ENCODE measurements at regions not wholly inside any gene's neighbourhood (a gene's known extent, or its start where the extent isn't known, plus 50 kb on each side); places are given as distances from the start of the nearest gene placed in this dataset.

DNA sequence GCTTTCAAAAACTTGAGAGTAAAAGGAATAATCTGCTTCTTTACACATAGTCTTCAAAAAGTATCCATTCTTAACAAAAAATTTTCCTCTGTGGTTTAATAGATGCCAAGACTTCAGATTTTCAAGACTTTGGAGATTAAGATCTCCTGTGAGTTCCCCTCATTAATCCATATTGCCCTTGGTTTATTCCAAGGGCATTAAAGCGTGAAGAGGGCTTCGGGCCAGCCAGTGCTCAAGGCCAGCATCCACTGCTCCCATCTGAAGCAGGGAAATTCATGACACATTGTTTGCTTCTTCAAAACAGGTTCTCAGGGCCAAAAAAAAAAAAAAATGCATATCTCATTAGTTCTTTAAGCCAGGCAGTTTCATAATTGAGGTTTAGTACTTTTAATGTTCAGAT lies 137.3 kb upstream of the RHOBTB1 start:
- no peak for TF ChIP-seq YY1 (IDR thresholded peaks at IDR 0.05)
- TF ChIP-seq RXRA (IDR thresholded peaks at IDR 0.05) = no peak
- TF ChIP-seq, protein P1, sequence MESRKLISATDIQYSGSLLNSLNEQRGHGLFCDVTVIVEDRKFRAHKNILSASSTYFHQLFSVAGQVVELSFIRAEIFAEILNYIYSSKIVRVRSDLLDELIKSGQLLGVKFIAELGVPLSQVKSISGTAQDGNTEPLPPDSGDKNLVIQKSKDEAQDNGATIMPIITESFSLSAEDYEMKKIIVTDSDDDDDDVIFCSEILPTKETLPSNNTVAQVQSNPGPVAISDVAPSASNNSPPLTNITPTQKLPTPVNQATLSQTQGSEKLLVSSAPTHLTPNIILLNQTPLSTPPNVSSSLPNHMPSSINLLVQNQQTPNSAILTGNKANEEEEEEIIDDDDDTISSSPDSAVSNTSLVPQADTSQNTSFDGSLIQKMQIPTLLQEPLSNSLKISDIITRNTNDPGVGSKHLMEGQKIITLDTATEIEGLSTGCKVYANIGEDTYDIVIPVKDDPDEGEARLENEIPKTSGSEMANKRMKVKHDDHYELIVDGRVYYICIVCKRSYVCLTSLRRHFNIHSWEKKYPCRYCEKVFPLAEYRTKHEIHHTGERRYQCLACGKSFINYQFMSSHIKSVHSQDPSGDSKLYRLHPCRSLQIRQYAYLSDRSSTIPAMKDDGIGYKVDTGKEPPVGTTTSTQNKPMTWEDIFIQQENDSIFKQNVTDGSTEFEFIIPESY (IDR thresholded peaks at IDR 0.05) = no peak
- no peak for TF ChIP-seq SP1 (IDR thresholded peaks at IDR 0.05)
- TF ChIP-seq EGR1 (IDR thresholded peaks at IDR 0.05; ENCODE audit: low read depth in 2 of 2) = no peak
- TF ChIP-seq HNF4A (conservative IDR thresholded peaks at IDR 0.05) = no peak
- TF ChIP-seq CTCF (IDR thresholded peaks at IDR 0.05; ENCODE audit: low read depth, low read length, missing input control) = no peak
- no peak for TF ChIP-seq HNF4G (IDR thresholded peaks at IDR 0.05)
- TF ChIP-seq TAF1 (conservative IDR thresholded peaks at IDR 0.05) = no peak
- TF ChIP-seq, protein P2, sequence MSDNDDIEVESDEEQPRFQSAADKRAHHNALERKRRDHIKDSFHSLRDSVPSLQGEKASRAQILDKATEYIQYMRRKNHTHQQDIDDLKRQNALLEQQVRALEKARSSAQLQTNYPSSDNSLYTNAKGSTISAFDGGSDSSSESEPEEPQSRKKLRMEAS (IDR thresholded peaks at IDR 0.05) = no peak
- TF ChIP-seq ATF3 (IDR thresholded peaks at IDR 0.05) = no peak
- TF ChIP-seq RAD21 (IDR thresholded peaks at IDR 0.05) = no peak
- TF ChIP-seq NR2F2 (IDR thresholded peaks at IDR 0.05) = no peak
- no peak for TF ChIP-seq GABPA (IDR thresholded peaks at IDR 0.05 in 1 of 2, conservative IDR thresholded peaks at IDR 0.05 in 1 of 2)
- TF ChIP-seq JUND (IDR thresholded peaks at IDR 0.05) = no peak
- no peak for TF ChIP-seq REST (IDR thresholded peaks at IDR 0.05)
- no peak for DNase-seq (ENCODE audit: low spot score)
- WGBS = 88% methylated on average over 2 of the region's 2 CpGs
- Histone ChIP-seq H3K9ac (ENCODE audit: low read depth in 1 of 2, low read length in 2 of 2) (no peak overlapping the region), H3K27ac (ENCODE audit: low read depth in 1 of 2, low read length in 2 of 2) (no peak overlapping the region), H3K36me3 (ENCODE audit: control insufficient read depth in 4 of 4, insufficient read depth in 3 of 4, low read depth in 1 of 4, low read length in 3 of 4) (no peaks in the 10 kb centered on the region), H3K4me1 (ENCODE audit: control insufficient read depth in 4 of 4, insufficient read depth in 4 of 4, low read length in 3 of 4) (no peaks in the 10 kb centered on the region), H3K4me3 (ENCODE audit: low read depth in 1 of 3, low read length in 3 of 3) (no peak overlapping the region), H3K9me3 (ENCODE audit: control insufficient read depth in 4 of 4, low read length in 3 of 4) (peaks cover 0 to 1% (median 0%) of the 10 kb centered on the region in 4 donors), H3K27me3 (ENCODE audit: control insufficient read depth in 4 of 4, insufficient read depth in 4 of 4, low read length in 3 of 4) (no peaks in the 10 kb centered on the region)

Data from liver (tissue), 8 donors.